Gastrocnemius medialis (tissue), 4 donors: ENCODE measurements at regions not wholly inside any gene's neighbourhood (a gene's known extent, or its start where the extent isn't known, plus 50 kb on each side); places are given as distances from the start of the nearest gene placed in this dataset.

Source experiments
- ATAC-seq, 2 donors: fragments of 150-250 bp; one replicate each; pipeline ENCODE4 v1.9.1; 2016
- DNase-seq, 2 donors: peaks; one replicate each; pipeline ENCODE4 v3.0.0-alpha.2; 2019
- H3K27ac ChIP-seq, 4 donors: fragments of 200-600 bp; sonication (generic); 1 replicate in 1 of 4; 2 replicates in 3 of 4; pipeline ENCODE4 v1.5.1; 2016 to 2018; ENCODE audit warnings: mild to moderate bottlenecking in 2 of 4, moderate library complexity in 1 of 4
- H3K27me3 ChIP-seq, 3 donors: fragments of 200-600 bp; sonication (generic) in 2 of 3; 1 replicate in 1 of 3; 2 replicates in 2 of 3; pipeline versions ENCODE4 v1.5.1 to v1.6.0; 2016 to 2019; ENCODE audit warnings: mild to moderate bottlenecking in 1 of 3, moderate library complexity in 1 of 3
- H3K36me3 ChIP-seq, 2 donors: fragments of 200-600 bp; sonication (generic) in 1 of 2; one replicate each; pipeline ENCODE4 v1.5.1; 2017 to 2018
- H3K4me1 ChIP-seq, 2 donors: fragments of 200-600 bp; sonication (generic) in 1 of 2; one replicate each; pipeline ENCODE4 v1.5.1; 2016 to 2017; ENCODE audit warnings: mild to moderate bottlenecking in 2 of 2
- H3K4me3 ChIP-seq, 4 donors: fragments of 200-600 bp; sonication (generic) in 3 of 4; 1 replicate in 1 of 4; 2 replicates in 3 of 4; pipeline ENCODE4 v1.5.1; 2016 to 2019; ENCODE audit warnings: mild to moderate bottlenecking in 2 of 4
- H3K9me3 ChIP-seq, 3 donors: fragments of 200-600 bp; sonication (generic) in 2 of 3; 1 replicate in 1 of 3; 2 replicates in 2 of 3; pipeline ENCODE4 v1.5.1; 2016 to 2019
- POLR2A ChIP-seq, 2 donors: fragments of 450-650 bp; IDR thresholded peaks; one replicate each; pipeline ENCODE4 v1.6.1; 2017; ENCODE audit warnings: antibody characterized with exemption in 2 of 2, mild to moderate bottlenecking in 2 of 2, moderate library complexity in 2 of 2
- in situ Hi-C, 4 donors: fragments of 200-750 bp; cut with MboI; loops; one replicate each; pipeline versions ENCODE4 v1.15.0 to v1.8.0; 2017; ENCODE audit warnings: low sequenced_read_pairs in 4 of 4
- intact Hi-C: fragments of 100-400 bp; cut with DNase I; formaldehyde crosslinking; loops from one replicate; pipeline ENCODE4 v1.15.1; 2023; ENCODE audit warnings: low total_unique reads
- TF ChIP-seq, protein P1 (sequence below), 5 experiments: fragments of 450-650 bp in 3 of 5; fragments of 200-600 bp in 2 of 5; sonication (generic) in 2 of 5; IDR thresholded peaks in 4 of 5; conservative IDR thresholded peaks in 1 of 5; 1 replicate in 4 of 5; 2 replicates in 1 of 5; pipeline ENCODE4 v1.5.1; 2016 to 2019; ENCODE audit warnings: antibody characterized with exemption in 5 of 5, mild to moderate bottlenecking in 3 of 5, moderate library complexity in 3 of 5

DNA sequence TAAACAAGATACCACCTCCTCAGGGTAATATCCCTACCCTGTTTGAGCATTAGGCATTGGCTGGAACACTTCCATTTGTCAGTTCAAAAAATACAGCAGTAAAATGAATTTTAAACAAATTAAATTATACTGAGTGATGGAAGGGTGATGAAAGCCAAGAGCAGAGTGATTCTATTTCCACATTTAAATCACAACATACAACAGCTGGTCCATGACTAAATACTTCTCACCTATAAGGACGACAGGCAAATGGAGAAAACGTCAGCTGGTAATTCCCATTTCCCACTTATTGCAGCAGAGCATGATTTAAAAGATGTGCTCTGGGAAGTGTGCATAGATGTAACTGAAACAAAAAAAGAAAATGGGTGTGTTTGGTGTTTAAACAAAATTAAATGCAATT, 543.6 kb upstream of the DAB2 start:
- Histone ChIP-seq H3K27ac (no peak overlapping the region), H3K27me3 (no peaks in the 10 kb centered on the region), H3K4me1 (no peaks in the 10 kb centered on the region), H3K9me3 (no peaks in the 10 kb centered on the region), H3K36me3 (no peaks in the 10 kb centered on the region), H3K4me3 (no peak overlapping the region)
- intact Hi-C loops (no loop called here), in situ Hi-C loops (no loop called here)
- DNase-seq (no peak), ATAC-seq (no peak)
- TF ChIP-seq, protein P1, sequence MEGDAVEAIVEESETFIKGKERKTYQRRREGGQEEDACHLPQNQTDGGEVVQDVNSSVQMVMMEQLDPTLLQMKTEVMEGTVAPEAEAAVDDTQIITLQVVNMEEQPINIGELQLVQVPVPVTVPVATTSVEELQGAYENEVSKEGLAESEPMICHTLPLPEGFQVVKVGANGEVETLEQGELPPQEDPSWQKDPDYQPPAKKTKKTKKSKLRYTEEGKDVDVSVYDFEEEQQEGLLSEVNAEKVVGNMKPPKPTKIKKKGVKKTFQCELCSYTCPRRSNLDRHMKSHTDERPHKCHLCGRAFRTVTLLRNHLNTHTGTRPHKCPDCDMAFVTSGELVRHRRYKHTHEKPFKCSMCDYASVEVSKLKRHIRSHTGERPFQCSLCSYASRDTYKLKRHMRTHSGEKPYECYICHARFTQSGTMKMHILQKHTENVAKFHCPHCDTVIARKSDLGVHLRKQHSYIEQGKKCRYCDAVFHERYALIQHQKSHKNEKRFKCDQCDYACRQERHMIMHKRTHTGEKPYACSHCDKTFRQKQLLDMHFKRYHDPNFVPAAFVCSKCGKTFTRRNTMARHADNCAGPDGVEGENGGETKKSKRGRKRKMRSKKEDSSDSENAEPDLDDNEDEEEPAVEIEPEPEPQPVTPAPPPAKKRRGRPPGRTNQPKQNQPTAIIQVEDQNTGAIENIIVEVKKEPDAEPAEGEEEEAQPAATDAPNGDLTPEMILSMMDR (IDR thresholded peaks at IDR 0.05 in 4 of 5, conservative IDR thresholded peaks at IDR 0.05 in 1 of 5), result no peak
- TF ChIP-seq POLR2A (IDR thresholded peaks at IDR 0.05), result no peak

DNA sequence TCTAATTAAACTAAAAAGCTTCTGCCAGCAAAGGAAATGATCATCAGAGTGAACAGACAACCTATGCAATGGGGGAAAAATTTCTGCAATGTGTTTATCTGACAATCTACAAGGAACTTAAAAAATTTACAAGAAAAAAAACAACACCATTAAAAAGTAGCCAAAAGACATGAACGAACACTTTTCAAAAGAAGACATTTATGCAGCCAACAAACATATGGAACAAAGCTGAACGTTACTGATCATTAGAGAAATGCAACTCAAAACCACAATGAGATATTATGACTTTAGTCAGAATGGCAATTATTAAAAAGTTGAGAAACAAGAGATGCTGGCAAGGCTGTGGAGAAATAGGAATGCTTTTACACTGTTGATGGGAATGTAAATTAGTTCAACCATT, 530.4 kb upstream of the DAB2 start:
- no peaks in the 10 kb centered on the region for H3K36me3 ChIP-seq
- intact Hi-C loops, result no loop called here
- no peak overlapping the region for H3K4me3 ChIP-seq
- H3K27ac ChIP-seq, result no peak overlapping the region
- DNase-seq (no peak), ATAC-seq (no peak)
- no peaks in the 10 kb centered on the region for H3K27me3 ChIP-seq
- H3K9me3 ChIP-seq, result no peaks in the 10 kb centered on the region
- TF ChIP-seq, protein P1 (IDR thresholded peaks at IDR 0.05 in 4 of 5, conservative IDR thresholded peaks at IDR 0.05 in 1 of 5), result no peak
- TF ChIP-seq POLR2A (IDR thresholded peaks at IDR 0.05), result no peak
- in situ Hi-C loops, result loop anchor here in 1 of 4 donors (10.0 kb wide), 1 partner anchor 740 kb away; no protein-coding TSS in a partner anchor
- H3K4me1 ChIP-seq, result no peaks in the 10 kb centered on the region

DNA sequence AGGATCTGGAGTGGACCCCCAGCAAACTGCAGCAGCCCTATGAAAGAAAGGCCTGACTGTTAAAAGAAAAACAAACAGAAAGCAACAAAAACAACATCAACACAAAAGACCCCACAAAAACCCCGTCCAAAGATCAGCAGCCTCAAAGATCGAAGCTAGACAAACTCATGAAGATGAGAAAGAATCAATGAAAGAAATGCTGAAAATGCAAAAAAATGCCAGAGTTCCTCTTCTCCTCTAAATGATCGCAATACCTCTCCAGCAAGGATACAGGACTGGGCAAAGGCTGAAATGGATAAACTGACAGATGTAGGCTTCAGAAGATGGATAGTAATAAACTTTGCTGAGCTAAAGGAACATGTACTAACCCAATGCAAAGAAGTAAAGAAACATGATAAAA, 526.3 kb upstream of the DAB2 start:
- H3K9me3 ChIP-seq, result no peaks in the 10 kb centered on the region
- H3K4me1 ChIP-seq, result no peaks in the 10 kb centered on the region
- H3K27me3 ChIP-seq, result no peaks in the 10 kb centered on the region
- no peak for DNase-seq
- in situ Hi-C loops (loop anchor here in 1 of 4 donors (10.0 kb wide), 1 partner anchor 744 kb away; no protein-coding TSS in a partner anchor), intact Hi-C loops (no loop called here)
- no peak overlapping the region for H3K27ac ChIP-seq
- H3K36me3 ChIP-seq, result no peaks in the 10 kb centered on the region
- no peak overlapping the region for H3K4me3 ChIP-seq
- no peak for ATAC-seq
- TF ChIP-seq POLR2A (IDR thresholded peaks at IDR 0.05), result no peak
- TF ChIP-seq, protein P1 (IDR thresholded peaks at IDR 0.05 in 4 of 5, conservative IDR thresholded peaks at IDR 0.05 in 1 of 5), result no peak

DNA sequence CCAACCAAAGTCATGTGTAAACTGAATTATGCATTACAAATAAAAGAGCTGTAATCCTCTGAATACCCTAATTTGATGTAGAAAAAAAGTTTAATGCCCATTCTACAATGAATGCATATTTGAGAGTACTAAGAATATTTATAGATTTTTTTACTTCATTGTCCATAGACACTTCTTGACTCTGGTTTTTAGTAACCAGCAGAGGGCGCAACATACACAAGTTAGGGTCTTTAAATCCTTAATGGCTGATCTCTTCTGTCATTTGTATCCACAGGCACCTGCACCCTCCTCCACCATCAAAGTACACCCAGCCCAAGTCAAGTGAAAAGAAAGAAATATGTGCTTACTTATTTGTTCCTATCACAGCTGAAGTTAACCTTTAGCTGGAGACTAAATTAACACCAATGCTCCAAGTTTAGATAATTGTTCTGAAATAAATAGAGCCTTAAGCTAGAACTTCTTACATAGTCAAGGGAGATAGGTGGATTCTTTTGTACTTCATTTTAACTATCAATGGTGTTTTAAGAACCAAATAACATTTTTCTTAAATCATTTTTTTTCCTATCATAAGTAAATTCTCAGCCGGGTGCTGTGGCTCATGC, 524.2 kb upstream of the DAB2 start:
- DNase-seq (peak; percentile 13 to 14), ATAC-seq (peak in 1 of 2 donors; percentile 55)
- in situ Hi-C loops, result loop anchor here in 2 of 4 donors (10.0 kb wide), 1 partner anchor 736 kb away; no protein-coding TSS in a partner anchor
- TF ChIP-seq, protein P1 (IDR thresholded peaks at IDR 0.05 in 4 of 5, conservative IDR thresholded peaks at IDR 0.05 in 1 of 5), result peak in 4 of 5 experiments; percentile 39 to 58 (median 46)
- no peak for TF ChIP-seq POLR2A (IDR thresholded peaks at IDR 0.05)
- H3K9me3 ChIP-seq, result no peaks in the 10 kb centered on the region
- no peaks in the 10 kb centered on the region for H3K27me3 ChIP-seq
- H3K4me3 ChIP-seq, result no peak overlapping the region
- no peaks in the 10 kb centered on the region for H3K36me3 ChIP-seq
- intact Hi-C loops, result loop anchor here (2.0 to 5.0 kb wide), 2 partner anchors 738 to 788 kb away; no protein-coding TSS in a partner anchor
- H3K4me1 ChIP-seq, result no peaks in the 10 kb centered on the region
- H3K27ac ChIP-seq, result no peak overlapping the region
